ENCODE measurements at regions not wholly inside any gene's neighbourhood (a gene's known extent, or its start where the extent isn't known, plus 50 kb on each side); places are given as distances from the start of the nearest gene placed in this dataset.
"Not testable (repeated sequence)": the region's sequence is repeated elsewhere in the genome, so short reads cannot be mapped to it uniquely, and the experiment has no call there.

- intact Hi-C loops (cut with DNase I), result no loop called here
- no peak for DNase-seq (ENCODE audit: low spot score)
Observed at GRCh38 chr6:15121977-15122550, 123.8 kb upstream of the JARID2 start.

- no peak for DNase-seq (ENCODE audit: low spot score)
- intact Hi-C loops (cut with DNase I), result no loop called here
Observed at GRCh38 chr6:15129887-15130286, 116.0 kb upstream of the JARID2 start.

DNA sequence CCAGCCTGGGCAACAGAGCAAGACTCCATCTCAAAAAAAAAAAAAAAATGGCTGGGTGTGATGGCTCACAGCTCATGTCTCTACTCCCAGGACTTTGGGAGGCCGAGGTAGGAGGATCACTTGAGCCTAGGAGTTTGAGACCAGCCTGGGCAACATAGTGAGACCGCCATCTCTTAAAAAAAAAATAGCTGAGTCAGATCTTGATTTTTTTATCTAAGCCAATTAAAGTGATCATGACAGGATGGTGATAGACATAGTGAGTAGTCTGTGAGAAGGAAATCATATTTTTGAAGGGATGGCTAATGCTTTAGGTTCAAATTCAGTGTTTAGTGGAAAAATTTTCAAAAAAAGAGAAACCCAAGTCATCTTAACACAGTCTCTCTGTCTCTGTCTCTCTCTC, 114.6 kb upstream of the JARID2 start:
- intact Hi-C loops (cut with DNase I), result no loop called here
- DNase-seq (ENCODE audit: low spot score), result no peak

DNA sequence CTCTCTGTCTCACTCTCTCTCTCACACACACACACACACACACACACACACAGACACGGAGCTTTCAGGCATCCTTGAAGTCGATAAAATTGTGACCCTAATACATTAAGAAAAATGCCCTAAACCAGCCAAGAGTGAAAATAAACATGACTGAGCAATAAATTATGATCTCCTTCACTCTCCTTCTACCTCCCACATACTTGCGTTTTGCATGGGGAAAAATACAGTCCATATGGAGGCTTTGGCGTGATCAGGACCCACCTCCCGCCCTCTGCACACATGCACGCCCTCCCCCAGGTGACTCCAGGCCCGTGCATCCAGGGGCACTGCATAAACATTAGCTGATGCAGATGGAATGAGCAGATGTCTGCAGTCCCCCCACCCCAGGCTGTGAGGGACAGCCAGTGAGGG, 114.2 kb upstream of the JARID2 start:
- no peak for DNase-seq (ENCODE audit: low spot score)
- intact Hi-C loops (cut with DNase I), result no loop called here

- DNase-seq (ENCODE audit: low spot score), result no peak
- intact Hi-C loops (cut with DNase I), result no loop called here
Observed at GRCh38 chr6:15132167-15132566, 113.7 kb upstream of the JARID2 start.

- intact Hi-C loops (cut with DNase I), result no loop called here
- DNase-seq (ENCODE audit: low spot score), result no peak
Observed at GRCh38 chr6:15132854-15133670, 112.8 kb upstream of the JARID2 start.

DNA sequence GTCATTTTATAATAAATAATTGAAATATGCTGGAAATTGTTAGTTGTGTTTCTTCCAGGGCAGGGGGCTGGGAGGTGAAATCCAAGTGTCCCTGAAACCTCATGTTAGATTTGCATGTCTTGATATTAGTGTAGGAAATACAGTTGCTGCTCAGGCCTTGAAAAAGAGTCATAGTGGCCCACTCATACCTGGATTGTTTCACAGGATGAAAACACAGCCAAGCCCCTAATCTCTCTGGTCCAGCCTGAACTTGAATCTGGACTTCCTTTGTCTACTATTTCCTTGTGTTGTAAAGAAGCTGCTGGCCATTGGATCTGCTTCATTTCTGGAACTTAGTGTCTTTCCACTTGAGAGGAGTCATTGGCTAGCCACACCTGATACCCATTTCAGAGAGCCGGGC, 108.8 kb upstream of the JARID2 start:
- DNase-seq (ENCODE audit: low spot score), result no peak
- intact Hi-C loops (cut with DNase I), result no loop called here

DNA sequence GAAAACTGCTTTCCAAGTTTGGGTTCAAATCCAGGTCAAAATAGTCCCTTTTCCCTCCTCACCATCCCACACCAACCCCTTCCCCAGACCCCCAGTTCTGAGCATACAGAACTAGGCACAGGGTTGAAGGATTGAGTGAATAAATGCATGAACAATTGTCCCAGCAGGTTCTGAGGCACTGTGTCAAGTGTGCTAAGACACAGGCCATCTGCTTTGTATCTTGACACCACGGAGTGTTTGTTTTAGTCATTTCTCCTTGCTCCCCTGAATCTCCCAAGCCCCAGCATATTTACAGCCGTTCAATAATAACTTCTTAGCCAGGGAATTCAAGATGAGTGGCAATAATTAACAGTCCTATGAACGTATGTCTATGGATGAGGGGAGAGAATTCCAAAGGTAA, 102.8 kb upstream of the JARID2 start:
- intact Hi-C loops (cut with DNase I), result no loop called here
- DNase-seq (ENCODE audit: low spot score), result no peak

GRCh38 chr6:15143540-15143939, 102.3 kb upstream of the JARID2 start:
- intact Hi-C loops (cut with DNase I), result no loop called here
- no peak for DNase-seq (ENCODE audit: low spot score)

- DNase-seq (ENCODE audit: low spot score), result no peak
- intact Hi-C loops (cut with DNase I), result no loop called here
Observed at GRCh38 chr6:15145821-15146220, 100.0 kb upstream of the JARID2 start.

GRCh38 chr6:15147827-15148226, 98.0 kb upstream of the JARID2 start:
- intact Hi-C loops (cut with DNase I), result no loop called here
- DNase-seq (ENCODE audit: low spot score), result no peak

DNA sequence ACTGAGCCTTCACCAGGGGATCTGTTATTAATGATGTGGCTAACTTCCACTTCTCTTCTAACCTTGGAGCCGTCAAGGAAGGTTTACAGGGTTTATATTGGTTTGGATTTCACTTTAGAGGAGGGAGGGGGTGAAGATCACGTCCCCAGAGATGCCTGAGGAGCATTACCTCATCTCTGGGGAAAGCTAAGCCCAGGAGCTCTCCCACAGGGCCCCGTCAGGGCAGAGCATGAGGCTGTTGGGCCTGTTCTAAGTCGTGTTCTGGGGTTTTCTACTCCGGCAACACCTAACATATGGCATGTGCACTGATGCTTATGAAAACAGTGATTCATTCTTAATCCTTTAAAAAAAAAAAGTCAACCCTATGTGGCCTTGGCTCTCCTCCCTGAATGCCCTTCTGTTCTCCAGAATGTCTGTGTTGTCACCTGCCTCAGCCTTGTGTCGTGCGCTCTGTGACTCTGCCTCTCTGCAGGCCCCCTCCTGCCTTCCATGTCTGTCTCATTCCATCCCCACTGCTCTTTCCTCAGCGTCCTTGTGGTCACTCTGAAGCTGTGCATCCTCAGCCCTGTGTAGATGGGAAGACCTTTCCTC, 97.4 kb upstream of the JARID2 start:
- intact Hi-C loops (cut with DNase I), result no loop called here
- DNase-seq (ENCODE audit: low spot score), result no peak

DNA sequence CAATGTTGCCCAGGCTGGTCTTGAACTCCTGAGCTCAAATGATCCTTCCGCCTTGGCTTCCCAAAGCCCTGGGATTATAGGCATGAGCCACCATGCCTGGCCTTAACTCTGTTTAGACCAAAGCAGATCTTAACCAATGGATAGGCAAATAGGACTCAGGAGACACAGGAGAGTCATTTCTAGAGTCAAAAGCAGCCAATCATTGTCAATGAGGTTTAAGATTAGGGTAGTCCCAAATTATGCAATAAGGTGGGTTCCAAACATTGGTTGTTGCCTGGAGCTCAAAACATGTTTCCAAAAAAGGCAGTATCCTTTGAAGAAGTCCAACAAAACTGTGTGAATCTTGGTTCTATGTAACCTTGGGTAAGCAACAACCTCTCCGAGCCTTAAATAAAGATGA, 95.7 kb upstream of the JARID2 start:
- no peak for DNase-seq (ENCODE audit: low spot score)
- intact Hi-C loops (cut with DNase I), result no loop called here

DNA sequence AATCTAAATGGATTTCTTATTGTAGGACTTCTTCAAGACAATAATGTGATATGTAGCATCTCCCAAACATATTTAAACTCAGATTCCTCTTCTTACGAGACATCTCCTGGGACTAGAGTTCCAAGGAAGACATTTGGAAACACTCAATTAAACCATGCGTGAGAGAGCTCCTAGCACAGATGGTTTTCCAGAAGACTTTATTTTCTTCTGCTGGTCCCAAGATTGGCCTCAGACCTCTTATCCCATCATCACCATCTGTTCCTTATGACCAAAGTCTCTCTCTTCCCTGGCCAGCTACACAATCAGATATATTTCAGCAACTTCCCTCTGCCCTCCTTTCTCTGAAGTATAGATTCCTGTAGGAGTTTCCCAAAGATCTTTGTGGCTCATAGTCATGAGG, 93.2 kb upstream of the JARID2 start:
- intact Hi-C loops (cut with DNase I), result no loop called here
- no peak for DNase-seq (ENCODE audit: low spot score)

DNA sequence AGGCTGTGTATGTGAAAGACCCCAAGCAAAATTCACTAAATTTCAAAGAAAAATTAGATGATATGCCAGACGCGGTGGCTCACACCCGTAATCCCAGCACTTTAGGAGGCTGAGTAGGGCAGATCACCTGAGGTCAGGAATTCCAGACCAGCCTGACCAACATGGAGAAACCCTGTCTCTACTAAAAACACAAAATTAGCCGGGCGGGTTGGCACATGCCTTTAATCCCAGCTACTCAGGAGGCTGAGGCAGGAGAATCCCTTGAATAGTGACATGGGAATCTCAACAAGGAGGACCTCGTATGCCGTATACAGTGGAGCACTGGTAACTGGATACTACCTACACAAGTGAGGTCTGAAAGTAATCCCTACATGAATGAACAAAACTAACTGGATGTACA, 92.7 kb upstream of the JARID2 start:
- intact Hi-C loops (cut with DNase I), result no loop called here
- no peak for DNase-seq (ENCODE audit: low spot score)

DNA sequence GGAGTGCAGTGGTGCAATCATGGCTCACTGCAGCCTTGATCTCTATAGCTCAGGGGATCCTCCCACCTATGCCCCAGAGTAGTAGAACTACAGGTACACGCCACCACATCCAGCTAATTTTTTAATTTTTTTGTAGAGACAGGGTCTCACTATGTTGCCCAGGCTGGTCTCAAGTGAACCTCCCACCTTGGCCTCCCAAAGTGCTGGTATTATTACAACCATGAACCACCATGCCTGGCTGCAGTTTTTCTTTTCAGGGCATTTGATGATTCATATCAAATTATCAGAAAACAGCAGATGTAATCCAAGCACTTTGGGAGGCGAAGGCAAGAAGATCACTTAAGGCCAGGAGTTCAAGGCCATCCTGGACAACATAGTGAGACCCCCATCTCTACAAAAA, 88.4 kb upstream of the JARID2 start:
- DNase-seq (ENCODE audit: low spot score), result no peak
- intact Hi-C loops (cut with DNase I), result no loop called here

DNA sequence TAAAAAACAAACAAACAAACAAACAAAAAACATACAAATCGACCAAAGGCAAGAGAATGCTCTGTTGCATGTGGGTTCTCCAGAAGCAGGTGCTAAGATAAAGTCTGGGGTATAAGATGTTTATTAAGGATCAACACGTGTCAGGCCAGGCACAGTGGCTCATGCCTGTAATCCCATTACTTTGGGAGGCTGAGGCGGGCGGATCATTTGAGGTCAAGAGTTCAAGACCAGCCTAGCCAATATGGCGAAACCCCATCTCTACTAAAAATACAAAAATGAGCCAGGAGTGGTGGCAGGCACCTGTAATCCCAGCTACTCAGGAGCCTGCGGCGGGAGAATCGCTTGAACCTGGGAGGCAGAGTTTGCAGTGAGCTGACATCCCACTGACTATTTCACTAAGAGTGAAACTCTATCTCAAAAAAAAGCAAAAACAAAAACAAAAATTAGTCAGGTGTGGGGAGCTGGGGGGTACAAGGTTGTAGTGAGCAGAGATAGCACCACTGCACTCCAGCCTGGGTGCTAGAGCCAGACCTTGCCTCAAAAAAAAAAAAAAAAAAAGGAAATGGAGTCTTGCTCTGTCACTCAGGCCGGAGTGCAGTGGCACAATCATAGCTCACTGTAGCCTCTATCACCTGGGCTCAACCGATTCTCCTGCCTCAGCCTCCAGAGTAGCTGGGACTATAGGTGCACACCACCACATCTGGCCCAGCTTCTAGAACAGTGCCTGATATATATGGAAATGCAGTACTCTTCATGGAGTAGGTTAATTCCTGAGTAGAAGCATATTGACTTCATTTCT, 86.8 kb upstream of the JARID2 start:
- DNase-seq (ENCODE audit: low spot score), result no peak
- intact Hi-C loops (cut with DNase I), result no loop called here

- intact Hi-C loops (cut with DNase I), result no loop called here
- no peak for DNase-seq (ENCODE audit: low spot score)
Observed at GRCh38 chr6:15160812-15161211, 85.1 kb upstream of the JARID2 start.

DNA sequence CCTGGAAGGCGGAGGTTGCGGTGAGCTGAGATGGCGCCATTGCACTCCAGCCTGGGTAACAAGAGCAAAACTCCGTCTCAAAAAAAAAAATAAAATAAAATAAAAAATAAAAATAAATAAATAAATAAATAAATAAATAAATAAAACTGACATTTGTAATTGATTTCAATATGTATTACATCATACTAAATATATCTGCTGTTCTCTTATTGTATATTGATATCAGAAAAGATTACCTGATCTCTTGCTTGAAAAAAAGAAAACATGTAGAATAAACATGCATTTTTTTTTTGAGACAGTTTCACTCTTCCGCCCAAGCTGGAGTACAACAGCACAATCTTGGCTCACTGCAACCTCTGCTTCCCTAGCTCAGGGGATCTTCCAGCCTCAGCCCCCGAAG, 81.0 kb upstream of the JARID2 start:
- intact Hi-C loops (cut with DNase I); DNase-seq (ENCODE audit: low spot score): not testable (repeated sequence)

GRCh38 chr6:15166121-15166520, 79.7 kb upstream of the JARID2 start:
- DNase-seq (ENCODE audit: low spot score), result no peak
- intact Hi-C loops (cut with DNase I), result no loop called here

Measured in cardiac septum (tissue), 1 donor.